DOHH2 (cell line): ENCODE measurements at regions not wholly inside any gene's neighbourhood (a gene's known extent, or its start where the extent isn't known, plus 50 kb on each side); places are given as distances from the start of the nearest gene placed in this dataset.

ENCODE experiments used
- H3F3A ChIP-seq: fragments of 200-600 bp; sonication (generic), shearing (Covaris generic); 2 replicates; pipeline ENCODE4 v1.6.0; 2016; ENCODE audit warnings: antibody characterized with exemption, mild to moderate bottlenecking; ENCODE audit not compliant: control insufficient read depth, insufficient read depth
- H3K27ac ChIP-seq: fragments of 200-600 bp; sonication (generic); 2 replicates; pipeline ENCODE4 v1.5.1; 2014; ENCODE audit warnings: low read depth, mild to moderate bottlenecking, low read length, moderate library complexity
- H3K27me3 ChIP-seq: fragments of 200-600 bp; sonication (generic); 2 replicates; pipeline ENCODE4 v1.6.1; 2014; ENCODE audit warnings: mild to moderate bottlenecking, low read length, mixed read lengths; ENCODE audit not compliant: control insufficient read depth
- H3K36me3 ChIP-seq: fragments of 200-600 bp; sonication (generic); 2 replicates; pipeline ENCODE4 v1.6.1; 2014; ENCODE audit warnings: mild to moderate bottlenecking, low read length, moderate library complexity, mixed read lengths; ENCODE audit not compliant: control insufficient read depth
- H3K4me1 ChIP-seq: fragments of 200-600 bp; sonication (generic); 2 replicates; pipeline ENCODE4 v1.6.1; 2014; ENCODE audit warnings: mild to moderate bottlenecking, low read length, mixed read lengths; ENCODE audit not compliant: control insufficient read depth
- H3K4me2 ChIP-seq: fragments of 200-600 bp; sonication (generic); 2 replicates; pipeline ENCODE4 v1.6.0; 2014; ENCODE audit warnings: mild to moderate bottlenecking, low read length, moderate library complexity
- H3K4me3 ChIP-seq: fragments of 200-600 bp; sonication (generic); 2 replicates; pipeline ENCODE4 v1.5.1; 2014; ENCODE audit warnings: mild to moderate bottlenecking, low read length, mixed read lengths
- H3K79me2 ChIP-seq: fragments of 200-600 bp; sonication (generic); 2 replicates; pipeline ENCODE4 v1.6.1; 2014; ENCODE audit warnings: mild to moderate bottlenecking, low read length, mixed read lengths; ENCODE audit not compliant: control insufficient read depth
- H3K9me2 ChIP-seq: fragments of 200-600 bp; sonication (generic); replicated peaks from 2 replicates; pipeline ENCODE4 v1.6.1; 2014; ENCODE audit warnings: mild to moderate bottlenecking, low read length, mixed read lengths; ENCODE audit not compliant: control insufficient read depth
- H3K9me3 ChIP-seq: fragments of 200-600 bp; sonication (generic); 2 replicates; pipeline ENCODE4 v1.6.1; 2014; ENCODE audit warnings: antibody characterized with exemption, low read length, mixed read lengths; ENCODE audit not compliant: control insufficient read depth, insufficient read depth
- H4K20me1 ChIP-seq: fragments of 200-600 bp; sonication (generic); 2 replicates; pipeline ENCODE4 v1.6.0; 2014; ENCODE audit warnings: low read depth, mild to moderate bottlenecking, antibody characterized with exemption, low read length, moderate library complexity; ENCODE audit not compliant: control insufficient read depth, insufficient read depth
- CTCF ChIP-seq: fragments of 200-600 bp; sonication (generic); IDR thresholded peaks from one replicate; pipeline ENCODE4 v1.5.1; 2014; ENCODE audit warnings: antibody characterized with exemption, mild to moderate bottlenecking, low read depth, low read length; ENCODE audit not compliant: poor library complexity, severe bottlenecking
- EZH2phosphoT487 ChIP-seq: fragments of 200-600 bp; sonication (generic); IDR thresholded peaks from 2 replicates; pipeline ENCODE4 v1.6.1; 2017; ENCODE audit warnings: borderline replicate concordance, mild to moderate bottlenecking, antibody characterized with exemption, low read length, moderate library complexity, mixed read lengths

- TF ChIP-seq EZH2phosphoT487 = no peak
- no peak for TF ChIP-seq CTCF
- Histone ChIP-seq H4K20me1 (no peaks in the 10 kb centered on the region), H3K79me2 (no peaks in the 10 kb centered on the region), H3K36me3 (no peaks in the 10 kb centered on the region), H3K4me1 (no peaks in the 10 kb centered on the region), H3K27ac (no peak overlapping the region), H3K4me2 (no peak overlapping the region), H3F3A (no peaks in the 10 kb centered on the region), H3K27me3 (no peaks in the 10 kb centered on the region), H3K9me2 (no peaks in the 10 kb centered on the region), H3K9me3 (no peaks in the 10 kb centered on the region), H3K4me3 (no peak overlapping the region)
Observed at GRCh38 chr13:44307844-44308243, 65.8 kb upstream of the SERP2 start.

GRCh38 chr13:44308352-44308751 lies 65.3 kb upstream of the SERP2 start:
- Histone ChIP-seq H3K36me3 (no peaks in the 10 kb centered on the region), H3K4me3 (no peak overlapping the region), H3K27me3 (no peaks in the 10 kb centered on the region), H3K9me3 (no peaks in the 10 kb centered on the region), H3F3A (no peaks in the 10 kb centered on the region), H3K4me2 (no peak overlapping the region), H3K4me1 (peaks cover 1% of the 10 kb centered on the region), H4K20me1 (no peaks in the 10 kb centered on the region), H3K27ac (no peak overlapping the region), H3K79me2 (no peaks in the 10 kb centered on the region), H3K9me2 (no peaks in the 10 kb centered on the region)
- TF ChIP-seq EZH2phosphoT487 (no peak), CTCF (no peak)

GRCh38 chr13:44309794-44310757 lies 63.5 kb upstream of the SERP2 start:
- no peaks in the 10 kb centered on the region for H3K9me2 ChIP-seq
- TF ChIP-seq CTCF (no peak), EZH2phosphoT487 (no peak)
- H3F3A ChIP-seq = no peaks in the 10 kb centered on the region
- H3K36me3 ChIP-seq = no peaks in the 10 kb centered on the region
- peaks cover 14% of the 10 kb centered on the region for H3K4me1 ChIP-seq
- H3K4me2 ChIP-seq = no peak overlapping the region
- no peak overlapping the region for H3K27ac ChIP-seq
- no peak overlapping the region for H3K4me3 ChIP-seq
- H3K27me3 ChIP-seq = no peaks in the 10 kb centered on the region
- no peaks in the 10 kb centered on the region for H4K20me1 ChIP-seq
- no peaks in the 10 kb centered on the region for H3K79me2 ChIP-seq
- no peaks in the 10 kb centered on the region for H3K9me3 ChIP-seq
